ENCODE measurements at regions not wholly inside any gene's neighbourhood (a gene's known extent, or its start where the extent isn't known, plus 50 kb on each side); places are given as distances from the start of the nearest gene placed in this dataset.
"Not testable (repeated sequence)": the region's sequence is repeated elsewhere in the genome, so short reads cannot be mapped to it uniquely, and the experiment has no call there.

DNA sequence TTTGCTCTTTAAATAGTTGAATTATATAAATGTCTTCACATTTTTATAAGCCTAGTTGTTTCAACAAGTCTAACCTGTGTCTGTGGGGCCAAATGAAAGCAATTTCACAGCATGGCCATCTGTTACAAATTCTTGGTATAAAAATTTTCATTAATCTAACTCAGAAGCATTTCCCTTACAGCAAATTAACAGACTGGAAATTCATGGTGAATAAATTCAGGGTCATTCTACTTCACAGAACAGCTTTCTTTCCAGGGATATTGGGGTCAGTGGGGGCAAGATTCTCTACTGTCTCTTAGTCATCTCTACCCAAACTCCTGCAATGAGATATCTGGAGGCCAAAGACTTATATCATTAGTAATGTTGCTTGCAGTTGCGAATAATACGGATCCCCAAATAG, 352.1 kb downstream of the MMUT start:
- no peaks in the 10 kb centered on the region for H3K36me3 ChIP-seq (ENCODE audit: control insufficient read depth, insufficient read depth, low read length)
- H3K4me1 ChIP-seq (ENCODE audit: control insufficient read depth, insufficient read depth, low read length) = no peaks in the 10 kb centered on the region
- H3K9ac ChIP-seq (ENCODE audit: low read depth, low read length) = no peak overlapping the region
- no peak overlapping the region for H3K4me3 ChIP-seq (ENCODE audit: low read depth, low read length)
- no peak overlapping the region for H3K27ac ChIP-seq (ENCODE audit: low read depth, low read length)
- no peaks in the 10 kb centered on the region for H3K9me3 ChIP-seq (ENCODE audit: control insufficient read depth, insufficient read depth, low read length)
- H3K27me3 ChIP-seq (ENCODE audit: control insufficient read depth, insufficient read depth, low read length) = no peaks in the 10 kb centered on the region

DNA sequence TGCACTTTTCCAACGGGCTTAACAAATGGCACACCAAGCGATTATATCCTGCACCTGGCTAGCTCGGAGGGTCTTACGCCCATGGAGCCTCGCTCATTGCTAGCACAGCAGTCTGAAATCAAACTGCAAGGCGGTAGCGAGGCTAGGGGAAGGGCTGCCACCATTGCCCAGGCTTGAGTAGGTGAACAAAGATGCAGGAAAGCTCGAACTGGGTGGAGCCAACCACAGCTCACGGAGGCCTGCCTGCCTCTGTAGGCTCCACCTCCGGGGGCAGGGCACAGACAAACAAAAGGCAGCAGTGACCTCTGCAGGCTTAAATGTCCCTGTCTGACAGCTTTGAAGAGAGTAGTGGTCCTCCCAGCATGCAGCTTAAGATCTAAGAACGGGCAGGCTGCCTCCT, 365.4 kb downstream of the MMUT start:
- H3K9ac ChIP-seq (ENCODE audit: low read depth, low read length); H3K36me3 ChIP-seq (ENCODE audit: control insufficient read depth, insufficient read depth, low read length); H3K27ac ChIP-seq (ENCODE audit: low read depth, low read length); H3K4me3 ChIP-seq (ENCODE audit: low read depth, low read length); H3K4me1 ChIP-seq (ENCODE audit: control insufficient read depth, insufficient read depth, low read length); H3K27me3 ChIP-seq (ENCODE audit: control insufficient read depth, insufficient read depth, low read length): not testable (repeated sequence)
- H3K9me3 ChIP-seq (ENCODE audit: control insufficient read depth, insufficient read depth, low read length) = peaks cover 12% of the 10 kb centered on the region

DNA sequence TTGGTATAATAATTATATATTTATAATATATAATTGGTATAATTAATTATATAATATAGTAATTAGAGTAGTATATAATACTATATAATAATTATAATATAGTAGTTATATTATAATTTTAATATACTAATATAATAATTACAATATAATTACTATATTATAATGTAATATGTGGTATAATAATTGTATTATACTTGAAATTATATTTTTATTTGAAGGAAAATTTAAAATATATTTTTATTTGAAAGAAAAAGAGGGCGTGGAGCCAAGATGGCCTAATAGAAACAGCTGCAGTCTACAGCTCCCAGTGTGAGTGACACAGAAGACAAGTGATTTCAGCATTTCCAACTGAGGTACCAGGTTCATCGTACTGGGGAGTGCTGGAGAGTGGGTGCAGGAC, 365.9 kb downstream of the MMUT start:
- Histone ChIP-seq H3K27ac (ENCODE audit: low read depth, low read length) (no peak overlapping the region), H3K4me1 (ENCODE audit: control insufficient read depth, insufficient read depth, low read length) (no peaks in the 10 kb centered on the region), H3K27me3 (ENCODE audit: control insufficient read depth, insufficient read depth, low read length) (no peaks in the 10 kb centered on the region), H3K9me3 (ENCODE audit: control insufficient read depth, insufficient read depth, low read length) (peaks cover 12% of the 10 kb centered on the region), H3K9ac (ENCODE audit: low read depth, low read length) (no peak overlapping the region), H3K36me3 (ENCODE audit: control insufficient read depth, insufficient read depth, low read length) (peaks cover 2% of the 10 kb centered on the region; the same call in 1 of the 2 replicates), H3K4me3 (ENCODE audit: low read depth, low read length) (no peak overlapping the region)

DNA sequence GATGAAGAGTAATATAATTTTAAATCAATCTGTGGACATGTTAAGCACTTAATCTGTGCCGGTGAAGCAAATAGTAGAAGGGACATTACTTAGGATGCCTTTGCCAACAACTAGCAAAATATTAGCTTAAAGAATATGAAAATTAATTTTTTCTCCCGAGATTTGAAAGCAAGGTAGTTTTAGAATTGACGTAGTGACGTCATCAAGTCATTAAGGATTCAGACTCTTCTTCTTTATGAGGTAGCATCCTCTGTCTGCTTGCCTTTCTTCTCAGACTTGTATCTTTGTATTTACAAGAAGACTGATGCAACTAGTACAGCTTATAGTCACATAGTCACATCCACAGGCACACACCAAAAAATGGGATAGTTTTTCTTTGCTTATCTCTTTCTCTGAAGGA, 374.4 kb downstream of the MMUT start:
- Histone ChIP-seq H3K9me3 (ENCODE audit: control insufficient read depth, insufficient read depth, low read length) (no peaks in the 10 kb centered on the region), H3K4me3 (ENCODE audit: low read depth, low read length) (no peak overlapping the region), H3K9ac (ENCODE audit: low read depth, low read length) (no peak overlapping the region), H3K4me1 (ENCODE audit: control insufficient read depth, insufficient read depth, low read length) (no peaks in the 10 kb centered on the region), H3K36me3 (ENCODE audit: control insufficient read depth, insufficient read depth, low read length) (no peaks in the 10 kb centered on the region), H3K27ac (ENCODE audit: low read depth, low read length) (no peak overlapping the region), H3K27me3 (ENCODE audit: control insufficient read depth, insufficient read depth, low read length) (no peaks in the 10 kb centered on the region)

DNA sequence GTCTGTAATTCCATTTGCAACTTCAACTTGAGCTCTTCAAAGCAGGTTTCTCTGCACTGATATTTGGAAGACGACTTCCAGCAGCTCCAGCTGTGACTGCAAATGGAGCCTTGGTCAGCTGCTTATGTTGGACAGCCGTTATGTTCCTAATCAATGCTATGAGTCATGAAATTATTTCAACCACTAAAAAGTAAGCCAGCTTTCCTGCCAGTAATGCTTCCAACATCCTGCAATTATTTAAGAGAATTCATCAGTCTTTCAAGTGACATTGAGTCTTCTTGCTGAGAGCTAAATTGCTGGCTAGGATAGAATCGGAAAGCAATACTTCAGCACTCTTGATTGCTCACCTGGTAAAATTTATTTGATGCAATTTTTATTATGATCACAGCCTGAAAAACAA, 375.7 kb downstream of the MMUT start:
- Histone ChIP-seq H3K9ac (ENCODE audit: low read depth, low read length) (no peak overlapping the region), H3K9me3 (ENCODE audit: control insufficient read depth, insufficient read depth, low read length) (no peaks in the 10 kb centered on the region), H3K4me3 (ENCODE audit: low read depth, low read length) (no peak overlapping the region), H3K27me3 (ENCODE audit: control insufficient read depth, insufficient read depth, low read length) (no peaks in the 10 kb centered on the region), H3K4me1 (ENCODE audit: control insufficient read depth, insufficient read depth, low read length) (no peaks in the 10 kb centered on the region), H3K27ac (ENCODE audit: low read depth, low read length) (no peak overlapping the region), H3K36me3 (ENCODE audit: control insufficient read depth, insufficient read depth, low read length) (no peaks in the 10 kb centered on the region)

DNA sequence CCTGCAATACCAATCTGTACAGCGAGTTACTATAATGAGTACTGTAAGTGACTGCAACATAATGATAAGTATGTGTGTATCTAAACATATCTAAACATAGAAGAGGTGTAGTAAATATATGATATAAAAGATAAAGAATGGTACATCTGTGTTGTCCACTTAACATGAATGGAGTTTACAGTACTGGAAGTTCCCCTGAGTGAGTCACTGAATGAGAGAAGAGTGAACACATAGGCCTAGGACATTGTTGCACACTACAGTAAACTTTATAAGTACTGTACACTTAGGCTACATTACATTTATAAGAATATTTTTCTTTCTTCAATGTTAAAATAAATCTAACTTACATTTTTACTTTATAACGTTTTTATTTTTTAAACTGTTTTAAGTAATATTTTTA, 380.4 kb downstream of the MMUT start:
- no peaks in the 10 kb centered on the region for H3K36me3 ChIP-seq (ENCODE audit: control insufficient read depth, insufficient read depth, low read length)
- H3K9me3 ChIP-seq (ENCODE audit: control insufficient read depth, insufficient read depth, low read length) = no peaks in the 10 kb centered on the region
- no peaks in the 10 kb centered on the region for H3K4me1 ChIP-seq (ENCODE audit: control insufficient read depth, insufficient read depth, low read length)
- no peak overlapping the region for H3K27ac ChIP-seq (ENCODE audit: low read depth, low read length)
- H3K27me3 ChIP-seq (ENCODE audit: control insufficient read depth, insufficient read depth, low read length) = no peaks in the 10 kb centered on the region
- H3K4me3 ChIP-seq (ENCODE audit: low read depth, low read length) = no peak overlapping the region
- no peak overlapping the region for H3K9ac ChIP-seq (ENCODE audit: low read depth, low read length)

DNA sequence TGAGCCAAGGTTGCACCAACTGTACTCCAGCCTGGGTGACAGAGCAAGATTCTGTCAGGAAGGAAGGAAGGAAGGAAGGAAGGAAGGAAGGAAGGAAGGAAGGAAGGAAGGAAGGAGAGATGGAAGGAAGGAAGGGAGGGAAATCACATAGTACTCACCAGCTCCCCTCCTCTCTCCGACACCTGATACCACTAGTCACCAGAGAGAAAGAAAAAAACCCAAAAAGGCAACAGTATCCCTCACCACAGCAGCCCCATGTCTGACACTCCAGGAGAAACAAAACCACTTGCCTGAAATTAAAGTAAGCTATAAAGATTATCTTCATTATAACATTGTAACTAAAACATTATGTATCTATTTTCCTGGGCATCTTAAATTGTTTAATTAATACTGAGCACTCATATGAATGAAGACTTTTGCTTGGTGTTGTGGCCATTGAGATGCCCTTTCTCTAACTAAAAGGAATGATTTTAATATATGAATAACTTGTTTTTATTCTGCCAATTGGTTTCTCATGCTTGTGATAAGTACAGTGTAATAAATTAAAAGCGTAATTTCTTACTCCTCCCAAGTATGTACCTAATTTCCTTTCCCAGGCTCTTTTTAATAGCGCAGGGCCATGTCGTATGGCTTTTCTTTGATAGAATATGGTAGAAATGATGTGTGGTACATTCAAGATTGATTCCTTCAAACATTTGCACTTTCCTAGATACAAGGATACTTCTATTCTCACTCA, 390.0 kb downstream of the MMUT start:
- Histone ChIP-seq H3K4me3 (ENCODE audit: low read depth, low read length) (no peak overlapping the region), H3K9ac (ENCODE audit: low read depth, low read length) (no peak overlapping the region), H3K27ac (ENCODE audit: low read depth, low read length) (no peak overlapping the region), H3K27me3 (ENCODE audit: control insufficient read depth, insufficient read depth, low read length) (no peaks in the 10 kb centered on the region), H3K9me3 (ENCODE audit: control insufficient read depth, insufficient read depth, low read length) (no peaks in the 10 kb centered on the region; the same call in 1 of the 2 replicates), H3K36me3 (ENCODE audit: control insufficient read depth, insufficient read depth, low read length) (no peaks in the 10 kb centered on the region), H3K4me1 (ENCODE audit: control insufficient read depth, insufficient read depth, low read length) (no peaks in the 10 kb centered on the region)

DNA sequence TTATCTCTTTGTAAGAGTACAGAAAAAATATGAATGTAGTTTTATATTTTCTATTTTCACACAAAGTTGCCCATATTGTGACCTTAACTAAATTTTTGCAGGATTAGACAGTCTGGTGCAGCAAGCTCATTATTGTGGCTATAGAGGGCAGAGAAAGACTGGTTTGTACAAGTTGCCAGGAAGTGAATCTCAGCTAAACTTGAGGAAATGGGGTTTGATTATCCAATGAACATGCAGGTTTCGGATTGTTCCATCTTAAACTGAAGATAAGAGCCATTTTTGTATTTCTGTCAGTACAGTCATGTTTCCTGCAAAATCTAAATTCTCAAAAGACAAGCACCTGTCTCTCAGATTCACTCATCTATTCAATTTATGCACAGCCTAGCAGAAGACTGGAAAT, 390.9 kb downstream of the MMUT start:
- Histone ChIP-seq H3K4me1 (ENCODE audit: control insufficient read depth, insufficient read depth, low read length) (no peaks in the 10 kb centered on the region), H3K27me3 (ENCODE audit: control insufficient read depth, insufficient read depth, low read length) (no peaks in the 10 kb centered on the region), H3K9me3 (ENCODE audit: control insufficient read depth, insufficient read depth, low read length) (no peaks in the 10 kb centered on the region; the same call in 1 of the 2 replicates), H3K4me3 (ENCODE audit: low read depth, low read length) (no peak overlapping the region), H3K9ac (ENCODE audit: low read depth, low read length) (no peak overlapping the region), H3K36me3 (ENCODE audit: control insufficient read depth, insufficient read depth, low read length) (no peaks in the 10 kb centered on the region), H3K27ac (ENCODE audit: low read depth, low read length) (no peak overlapping the region)

DNA sequence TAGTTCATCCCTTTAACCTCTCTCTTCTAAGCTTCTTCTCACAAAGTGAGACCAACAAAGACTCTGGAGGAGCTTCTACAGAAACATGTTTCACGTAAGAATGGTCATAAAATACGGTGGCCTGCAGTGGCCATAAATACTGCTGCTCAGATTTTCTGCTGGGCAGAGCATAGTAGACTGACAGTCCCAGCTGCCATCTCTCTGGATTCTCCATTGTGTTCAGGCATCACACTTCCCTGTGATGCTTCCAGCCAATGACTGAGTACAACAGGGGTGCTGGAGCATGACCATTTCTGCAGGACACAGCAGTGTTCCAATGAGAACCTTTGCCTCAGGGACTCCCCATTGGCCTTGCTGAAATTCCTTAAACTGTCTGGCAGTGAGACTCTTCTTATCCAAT, 392.6 kb downstream of the MMUT start:
- no peak overlapping the region for H3K9ac ChIP-seq (ENCODE audit: low read depth, low read length)
- H3K4me3 ChIP-seq (ENCODE audit: low read depth, low read length) = no peak overlapping the region
- no peak overlapping the region for H3K27ac ChIP-seq (ENCODE audit: low read depth, low read length)
- H3K9me3 ChIP-seq (ENCODE audit: control insufficient read depth, insufficient read depth, low read length) = no peaks in the 10 kb centered on the region; the same call in 1 of the 2 replicates
- H3K4me1 ChIP-seq (ENCODE audit: control insufficient read depth, insufficient read depth, low read length) = no peaks in the 10 kb centered on the region
- no peaks in the 10 kb centered on the region for H3K36me3 ChIP-seq (ENCODE audit: control insufficient read depth, insufficient read depth, low read length)
- H3K27me3 ChIP-seq (ENCODE audit: control insufficient read depth, insufficient read depth, low read length) = no peaks in the 10 kb centered on the region

DNA sequence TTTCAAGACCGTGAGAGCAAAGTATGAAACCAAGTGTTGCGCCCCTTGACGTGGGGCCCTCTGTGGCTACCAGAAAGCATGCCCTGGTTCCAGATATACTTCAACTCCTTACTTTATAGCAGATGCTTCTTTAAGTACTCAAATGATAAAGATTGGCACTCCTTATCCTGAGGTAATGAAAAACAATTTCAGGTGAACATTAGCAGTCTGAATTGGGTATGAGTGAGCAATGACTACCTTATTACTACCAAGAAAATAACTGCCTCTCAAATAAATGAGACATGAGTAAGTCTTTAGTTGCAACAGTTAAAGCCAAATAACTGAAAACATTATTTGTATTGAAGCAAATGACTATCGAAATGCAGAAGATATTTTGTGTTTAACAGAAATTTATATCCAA, 408.7 kb downstream of the MMUT start:
- no peaks in the 10 kb centered on the region for H3K36me3 ChIP-seq (ENCODE audit: control insufficient read depth, insufficient read depth, low read length)
- H3K9me3 ChIP-seq (ENCODE audit: control insufficient read depth, insufficient read depth, low read length) = peaks cover 16% of the 10 kb centered on the region
- H3K4me1 ChIP-seq (ENCODE audit: control insufficient read depth, insufficient read depth, low read length) = peaks cover 22% of the 10 kb centered on the region
- no peak overlapping the region for H3K9ac ChIP-seq (ENCODE audit: low read depth, low read length)
- H3K27me3 ChIP-seq (ENCODE audit: control insufficient read depth, insufficient read depth, low read length) = no peaks in the 10 kb centered on the region
- no peak overlapping the region for H3K27ac ChIP-seq (ENCODE audit: low read depth, low read length)
- H3K4me3 ChIP-seq (ENCODE audit: low read depth, low read length) = no peak overlapping the region

DNA sequence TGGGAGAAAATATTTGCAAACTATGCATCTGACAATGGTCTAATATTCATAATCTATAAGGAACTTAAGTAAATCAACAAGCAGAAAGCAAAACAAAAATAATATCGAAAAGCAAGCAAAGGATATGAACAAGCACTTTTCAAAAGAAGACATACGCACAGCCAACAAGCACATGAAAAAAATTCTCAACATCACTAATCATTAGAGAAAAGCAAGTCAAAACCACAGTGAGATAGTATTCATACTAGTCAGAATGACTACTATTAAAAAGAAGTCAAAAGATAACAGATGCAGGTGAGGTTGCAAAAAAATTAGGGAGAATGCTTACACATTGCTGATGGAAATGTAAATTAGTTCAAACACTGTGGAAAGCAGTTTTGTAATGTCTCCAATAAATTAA, 410.2 kb downstream of the MMUT start:
- H3K4me3 ChIP-seq (ENCODE audit: low read depth, low read length) = no peak overlapping the region
- peaks cover 12% of the 10 kb centered on the region for H3K9me3 ChIP-seq (ENCODE audit: control insufficient read depth, insufficient read depth, low read length)
- H3K4me1 ChIP-seq (ENCODE audit: control insufficient read depth, insufficient read depth, low read length) = peaks cover 23% of the 10 kb centered on the region
- no peaks in the 10 kb centered on the region for H3K36me3 ChIP-seq (ENCODE audit: control insufficient read depth, insufficient read depth, low read length)
- H3K27ac ChIP-seq (ENCODE audit: low read depth, low read length) = no peak overlapping the region
- H3K9ac ChIP-seq (ENCODE audit: low read depth, low read length) = no peak overlapping the region
- no peaks in the 10 kb centered on the region for H3K27me3 ChIP-seq (ENCODE audit: control insufficient read depth, insufficient read depth, low read length)

Data from HUES48 (cell line).